Peyer's patch (tissue), 4 donors: ENCODE measurements at regions not wholly inside any gene's neighbourhood (a gene's known extent, or its start where the extent isn't known, plus 50 kb on each side); places are given as distances from the start of the nearest gene placed in this dataset.

ENCODE experiments used
- CTCF ChIP-seq, 6 experiments: fragments of 450-650 bp in 4 of 6; fragments of 200-600 bp in 2 of 6; sonication (generic) in 1 of 6; IDR thresholded peaks; one replicate each; pipeline ENCODE4 v1.5.1; 2017 to 2019; ENCODE audit warnings: antibody characterized with exemption in 6 of 6, mild to moderate bottlenecking in 3 of 6, moderate library complexity in 1 of 6
- POLR2A ChIP-seq, 2 donors: fragments of 450-650 bp; IDR thresholded peaks; one replicate each; pipeline ENCODE4 v1.5.1; 2017; ENCODE audit warnings: antibody characterized with exemption in 2 of 2, mild to moderate bottlenecking in 2 of 2, moderate library complexity in 2 of 2

- TF ChIP-seq CTCF (IDR thresholded peaks at IDR 0.05) = no peak
- no peak for TF ChIP-seq POLR2A (IDR thresholded peaks at IDR 0.05)
Measured at GRCh38 chr15:69974321-69974720, 123.4 kb downstream of the TLE3 start.
